ENCODE measurements at regions not wholly inside any gene's neighbourhood (a gene's known extent, or its start where the extent isn't known, plus 50 kb on each side); places are given as distances from the start of the nearest gene placed in this dataset.

DNA sequence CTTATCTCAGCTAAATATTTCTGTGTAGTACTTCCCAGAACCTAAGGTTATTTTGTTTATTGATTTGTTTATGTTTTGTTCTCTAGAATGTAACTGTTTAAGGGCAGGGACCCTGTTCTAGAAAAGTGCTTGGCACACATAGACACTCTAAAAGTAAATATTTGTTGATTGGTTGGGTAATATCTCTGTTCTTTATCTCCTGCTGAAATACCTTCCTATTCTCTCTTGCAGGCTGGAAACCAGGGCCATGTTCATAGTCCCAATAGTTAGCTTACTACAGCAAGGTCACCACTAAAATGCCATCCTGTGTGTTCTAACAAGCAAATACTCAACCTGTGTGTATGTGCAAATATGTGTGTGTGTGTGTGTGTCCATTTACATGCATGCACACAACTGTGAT, 375.6 kb upstream of the MEIS1 start:
- Mint-ChIP-seq H3K27ac (no peak overlapping the region), H3K27me3 (peaks cover 6% of the 10 kb centered on the region), H3K4me1 (no peaks in the 10 kb centered on the region), H3K4me3 (no peak overlapping the region), H3K9me3 (ENCODE audit: insufficient read depth) (no peaks in the 10 kb centered on the region)
- TF ChIP-seq, protein P1, sequence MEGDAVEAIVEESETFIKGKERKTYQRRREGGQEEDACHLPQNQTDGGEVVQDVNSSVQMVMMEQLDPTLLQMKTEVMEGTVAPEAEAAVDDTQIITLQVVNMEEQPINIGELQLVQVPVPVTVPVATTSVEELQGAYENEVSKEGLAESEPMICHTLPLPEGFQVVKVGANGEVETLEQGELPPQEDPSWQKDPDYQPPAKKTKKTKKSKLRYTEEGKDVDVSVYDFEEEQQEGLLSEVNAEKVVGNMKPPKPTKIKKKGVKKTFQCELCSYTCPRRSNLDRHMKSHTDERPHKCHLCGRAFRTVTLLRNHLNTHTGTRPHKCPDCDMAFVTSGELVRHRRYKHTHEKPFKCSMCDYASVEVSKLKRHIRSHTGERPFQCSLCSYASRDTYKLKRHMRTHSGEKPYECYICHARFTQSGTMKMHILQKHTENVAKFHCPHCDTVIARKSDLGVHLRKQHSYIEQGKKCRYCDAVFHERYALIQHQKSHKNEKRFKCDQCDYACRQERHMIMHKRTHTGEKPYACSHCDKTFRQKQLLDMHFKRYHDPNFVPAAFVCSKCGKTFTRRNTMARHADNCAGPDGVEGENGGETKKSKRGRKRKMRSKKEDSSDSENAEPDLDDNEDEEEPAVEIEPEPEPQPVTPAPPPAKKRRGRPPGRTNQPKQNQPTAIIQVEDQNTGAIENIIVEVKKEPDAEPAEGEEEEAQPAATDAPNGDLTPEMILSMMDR (IDR thresholded peaks at IDR 0.05) = no peak
- TF ChIP-seq EZH2 (IDR thresholded peaks at IDR 0.05; ENCODE audit: borderline replicate concordance, insufficient read depth, low read depth, low read length, poor library complexity, severe bottlenecking) = no peak
- CTCF ChIA-PET = no interaction called here
- no peak for ATAC-seq (ENCODE audit: low read depth)
- DNase-seq = no peak
- no peak overlapping the region for H3K4me3 ChIP-seq (ENCODE audit: control extremely low read depth in 1 of 5, extremely low read depth in 1 of 5, insufficient read depth in 1 of 5, low read depth in 2 of 5, low read length in 4 of 5)
- intact Hi-C loops (cut with micrococcal nuclease) = no loop called here
- no peak overlapping the region for H3K4me2 ChIP-seq (replicated peaks; ENCODE audit: low read depth, low read length, poor library complexity, severe bottlenecking)
- H4K20me1 ChIP-seq (ENCODE audit: control insufficient read depth, insufficient read depth, low read length, poor library complexity, severe bottlenecking) = no peaks in the 10 kb centered on the region
- no peaks in the 10 kb centered on the region for H3K36me3 ChIP-seq (replicated peaks in 1 of 2; ENCODE audit: control extremely low read depth in 1 of 2, control insufficient read depth in 1 of 2, extremely low read depth in 1 of 2, insufficient read depth in 2 of 2, low read length in 1 of 2)
- no peak overlapping the region for H3K9ac ChIP-seq (ENCODE audit: low read length)
- no peak overlapping the region for H3K27ac ChIP-seq (ENCODE audit: low read length in 2 of 2)
- no peaks in the 10 kb centered on the region for H3K27me3 ChIP-seq (replicated peaks in 1 of 4; ENCODE audit: control extremely low read depth in 1 of 4, control insufficient read depth in 3 of 4, insufficient read depth in 4 of 4, low read length in 3 of 4)
- H3K4me1 ChIP-seq (ENCODE audit: control insufficient read depth in 2 of 2, insufficient read depth in 2 of 2, low read length in 2 of 2) = no peaks in the 10 kb centered on the region
- H2AFZ ChIP-seq (ENCODE audit: insufficient read depth, low read depth, low read length, poor library complexity, severe bottlenecking) = no peak overlapping the region
- H3K9me3 ChIP-seq (ENCODE audit: control extremely low read depth in 1 of 3, control insufficient read depth in 2 of 3, insufficient read depth in 1 of 3, low read length in 2 of 3) = no peaks in the 10 kb centered on the region
- POLR2A ChIA-PET = no interaction called here
- no peaks in the 10 kb centered on the region for H3K79me2 ChIP-seq (ENCODE audit: control insufficient read depth, insufficient read depth, low read length)

DNA sequence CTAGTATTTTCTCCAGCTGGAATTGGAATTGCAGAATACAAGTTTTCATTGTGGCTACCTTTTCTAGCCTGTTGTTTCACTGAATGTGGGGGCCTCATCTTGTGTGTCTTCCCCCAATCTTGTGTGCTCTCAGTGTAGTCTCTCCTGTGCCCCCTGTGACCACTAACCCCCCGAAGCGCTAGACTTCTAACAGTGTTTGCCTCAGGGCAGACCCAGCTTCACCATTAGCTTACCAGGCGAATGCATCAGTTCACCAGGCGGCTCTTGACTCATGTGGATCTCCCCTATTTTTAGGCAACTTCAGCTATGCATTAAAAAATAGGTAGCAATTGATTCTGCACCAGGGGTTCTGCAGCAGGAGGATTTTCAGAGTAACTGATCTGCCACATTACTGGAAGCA, 376.2 kb upstream of the MEIS1 start:
- 97% methylated on average over 4 of the region's 4 CpGs for WGBS (ENCODE audit: insufficient coverage)
- no peak overlapping the region for H3K27ac ChIP-seq (ENCODE audit: low read length in 2 of 2)
- no peak overlapping the region for H3K4me2 ChIP-seq (replicated peaks; ENCODE audit: low read depth, low read length, poor library complexity, severe bottlenecking)
- no peak for DNase-seq
- H3K27me3 Mint-ChIP-seq = peaks cover 6% of the 10 kb centered on the region
- no peak overlapping the region for H2AFZ ChIP-seq (ENCODE audit: insufficient read depth, low read depth, low read length, poor library complexity, severe bottlenecking)
- H3K9ac ChIP-seq (ENCODE audit: low read length) = no peak overlapping the region
- no peaks in the 10 kb centered on the region for H3K9me3 Mint-ChIP-seq (ENCODE audit: insufficient read depth)
- POLR2A ChIA-PET = no interaction called here
- CTCF ChIA-PET = no interaction called here
- no peaks in the 10 kb centered on the region for H4K20me1 ChIP-seq (ENCODE audit: control insufficient read depth, insufficient read depth, low read length, poor library complexity, severe bottlenecking)
- no peak for ATAC-seq (ENCODE audit: low read depth)
- no peaks in the 10 kb centered on the region for H3K79me2 ChIP-seq (ENCODE audit: control insufficient read depth, insufficient read depth, low read length)
- no peaks in the 10 kb centered on the region for H3K9me3 ChIP-seq (ENCODE audit: control extremely low read depth in 1 of 3, control insufficient read depth in 2 of 3, insufficient read depth in 1 of 3, low read length in 2 of 3)
- intact Hi-C loops (cut with micrococcal nuclease) = no loop called here
- no peak overlapping the region for H3K27ac Mint-ChIP-seq
- no peak overlapping the region for H3K4me3 ChIP-seq (ENCODE audit: control extremely low read depth in 1 of 5, extremely low read depth in 1 of 5, insufficient read depth in 1 of 5, low read depth in 2 of 5, low read length in 4 of 5)
- no peaks in the 10 kb centered on the region for H3K4me1 Mint-ChIP-seq
- no peaks in the 10 kb centered on the region for H3K27me3 ChIP-seq (replicated peaks in 1 of 4; ENCODE audit: control extremely low read depth in 1 of 4, control insufficient read depth in 3 of 4, insufficient read depth in 4 of 4, low read length in 3 of 4)
- no peaks in the 10 kb centered on the region for H3K36me3 ChIP-seq (replicated peaks in 1 of 2; ENCODE audit: control extremely low read depth in 1 of 2, control insufficient read depth in 1 of 2, extremely low read depth in 1 of 2, insufficient read depth in 2 of 2, low read length in 1 of 2)
- H3K4me3 Mint-ChIP-seq = no peak overlapping the region
- H3K4me1 ChIP-seq (ENCODE audit: control insufficient read depth in 2 of 2, insufficient read depth in 2 of 2, low read length in 2 of 2) = no peaks in the 10 kb centered on the region
- TF ChIP-seq, protein P1 (IDR thresholded peaks at IDR 0.05) = no peak
- TF ChIP-seq EZH2 (IDR thresholded peaks at IDR 0.05; ENCODE audit: borderline replicate concordance, insufficient read depth, low read depth, low read length, poor library complexity, severe bottlenecking) = no peak

Data from B cell (primary cell).